Fibroblast of lung (primary cell): ENCODE measurements at regions not wholly inside any gene's neighbourhood (a gene's known extent, or its start where the extent isn't known, plus 50 kb on each side); places are given as distances from the start of the nearest gene placed in this dataset.

ENCODE experiments used
- DNase-seq, 2 donors: peaks; one replicate each; pipeline versions ENCODE4 v3.0.0 to v3.0.0-alpha.2; 2010; ENCODE audit warnings: low read depth in 2 of 2
- H2AFZ ChIP-seq: 2 replicates; pipeline ENCODE4 v1.5.1; 2012; ENCODE audit warnings: low read length, control low read depth, inconsistent platforms
- H3K27ac ChIP-seq: 2 replicates; pipeline ENCODE4 v1.5.1; 2011; ENCODE audit warnings: low read length, control low read depth; ENCODE audit not compliant: insufficient read depth
- H3K27me3 ChIP-seq: 2 replicates; pipeline ENCODE4 v1.5.1; 2011; ENCODE audit warnings: mild to moderate bottlenecking, low read length; ENCODE audit not compliant: control insufficient read depth, insufficient read depth
- H3K36me3 ChIP-seq: 2 replicates; pipeline ENCODE4 v1.5.1; 2011; ENCODE audit warnings: low read length; ENCODE audit not compliant: control insufficient read depth, insufficient read depth
- H3K4me1 ChIP-seq: 2 replicates; pipeline ENCODE4 v1.5.1; 2011; ENCODE audit warnings: low read length; ENCODE audit not compliant: control insufficient read depth, insufficient read depth; ENCODE audit errors: extremely low read depth
- H3K4me2 ChIP-seq: 2 replicates; pipeline ENCODE4 v1.5.1; 2011; ENCODE audit warnings: low read length, control low read depth; ENCODE audit not compliant: insufficient read depth; ENCODE audit errors: extremely low read depth
- H3K4me3 ChIP-seq, 4 experiments: fragments of 200-600 bp in 1 of 4; sonication (generic) in 1 of 4; replicated peaks in 1 of 4; 2 replicates each; pipeline ENCODE4 v1.5.1; 2011 to 2016; ENCODE audit warnings: low read length in 4 of 4, low read depth in 3 of 4, mild to moderate bottlenecking in 3 of 4, control low read depth in 2 of 4, inconsistent platforms in 1 of 4, mixed read lengths in 1 of 4; ENCODE audit not compliant: insufficient read depth in 1 of 4; ENCODE audit errors: control extremely low read depth in 1 of 4
- H3K79me2 ChIP-seq: 2 replicates; pipeline ENCODE4 v1.5.1; 2012; ENCODE audit warnings: mild to moderate bottlenecking, low read length, inconsistent platforms; ENCODE audit not compliant: control insufficient read depth, insufficient read depth
- H3K9ac ChIP-seq: 2 replicates; pipeline ENCODE4 v1.5.1; 2011; ENCODE audit warnings: mild to moderate bottlenecking, low read length, control low read depth; ENCODE audit not compliant: insufficient read depth
- H3K9me3 ChIP-seq: 2 replicates; pipeline ENCODE4 v1.5.1; 2012; ENCODE audit warnings: low read depth, low read length; ENCODE audit not compliant: control insufficient read depth, insufficient read depth
- H4K20me1 ChIP-seq: 2 replicates; pipeline ENCODE4 v1.5.1; 2011; ENCODE audit warnings: low read length; ENCODE audit not compliant: control insufficient read depth, insufficient read depth; ENCODE audit errors: extremely low read depth
- EZH2 ChIP-seq: IDR thresholded peaks from 2 replicates; pipeline ENCODE4 v1.5.1; 2012; ENCODE audit warnings: low read length, control low read depth, mild to moderate bottlenecking; ENCODE audit errors: missing control alignments
- TF ChIP-seq, protein P1 (sequence below), 2 donors: IDR thresholded peaks in 1 of 2; conservative IDR thresholded peaks in 1 of 2; 1 replicate in 1 of 2; 2 replicates in 1 of 2; pipeline ENCODE4 v1.5.1; 2011 to 2012; ENCODE audit warnings: low read length in 2 of 2, control low read depth in 1 of 2, inconsistent platforms in 1 of 2, low read depth in 1 of 2, mild to moderate bottlenecking in 1 of 2

DNA sequence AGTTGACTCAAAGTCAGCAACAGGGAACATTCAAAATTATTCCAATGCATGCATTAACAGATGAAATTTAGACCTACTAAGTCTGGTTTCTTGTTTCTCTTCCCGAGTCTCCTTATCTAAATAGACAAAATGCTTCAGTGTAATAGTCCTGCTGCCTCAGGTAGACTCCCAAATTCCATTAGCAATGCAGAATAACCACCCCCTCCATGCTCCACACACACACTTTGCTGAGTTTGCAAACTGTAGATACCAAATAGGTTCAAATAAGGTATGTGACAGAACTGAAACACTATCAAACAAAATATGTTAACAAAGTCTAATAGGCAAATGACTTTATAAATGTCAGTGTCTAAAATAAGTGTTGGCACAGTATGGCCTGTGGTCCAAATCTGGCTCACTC lies 451.1 kb upstream of the SOX5 start:
- H3K4me1 ChIP-seq: peaks cover 5% of the 10 kb centered on the region
- H3K9ac ChIP-seq: no peak overlapping the region
- H3K36me3 ChIP-seq: no peaks in the 10 kb centered on the region
- no peak overlapping the region for H3K4me3 ChIP-seq
- H3K27ac ChIP-seq: no peak overlapping the region
- H3K79me2 ChIP-seq: no peaks in the 10 kb centered on the region
- H3K9me3 ChIP-seq: no peaks in the 10 kb centered on the region
- no peak overlapping the region for H2AFZ ChIP-seq
- no peak for DNase-seq
- H4K20me1 ChIP-seq: no peaks in the 10 kb centered on the region
- H3K4me2 ChIP-seq: no peak overlapping the region
- no peak for TF ChIP-seq EZH2
- TF ChIP-seq, protein P1, sequence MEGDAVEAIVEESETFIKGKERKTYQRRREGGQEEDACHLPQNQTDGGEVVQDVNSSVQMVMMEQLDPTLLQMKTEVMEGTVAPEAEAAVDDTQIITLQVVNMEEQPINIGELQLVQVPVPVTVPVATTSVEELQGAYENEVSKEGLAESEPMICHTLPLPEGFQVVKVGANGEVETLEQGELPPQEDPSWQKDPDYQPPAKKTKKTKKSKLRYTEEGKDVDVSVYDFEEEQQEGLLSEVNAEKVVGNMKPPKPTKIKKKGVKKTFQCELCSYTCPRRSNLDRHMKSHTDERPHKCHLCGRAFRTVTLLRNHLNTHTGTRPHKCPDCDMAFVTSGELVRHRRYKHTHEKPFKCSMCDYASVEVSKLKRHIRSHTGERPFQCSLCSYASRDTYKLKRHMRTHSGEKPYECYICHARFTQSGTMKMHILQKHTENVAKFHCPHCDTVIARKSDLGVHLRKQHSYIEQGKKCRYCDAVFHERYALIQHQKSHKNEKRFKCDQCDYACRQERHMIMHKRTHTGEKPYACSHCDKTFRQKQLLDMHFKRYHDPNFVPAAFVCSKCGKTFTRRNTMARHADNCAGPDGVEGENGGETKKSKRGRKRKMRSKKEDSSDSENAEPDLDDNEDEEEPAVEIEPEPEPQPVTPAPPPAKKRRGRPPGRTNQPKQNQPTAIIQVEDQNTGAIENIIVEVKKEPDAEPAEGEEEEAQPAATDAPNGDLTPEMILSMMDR (conservative IDR thresholded peaks at IDR 0.05 in 1 of 2, IDR thresholded peaks at IDR 0.05 in 1 of 2; ENCODE audit: low read depth in 1 of 2, low read length in 2 of 2): no peak
- no peaks in the 10 kb centered on the region for H3K27me3 ChIP-seq

DNA sequence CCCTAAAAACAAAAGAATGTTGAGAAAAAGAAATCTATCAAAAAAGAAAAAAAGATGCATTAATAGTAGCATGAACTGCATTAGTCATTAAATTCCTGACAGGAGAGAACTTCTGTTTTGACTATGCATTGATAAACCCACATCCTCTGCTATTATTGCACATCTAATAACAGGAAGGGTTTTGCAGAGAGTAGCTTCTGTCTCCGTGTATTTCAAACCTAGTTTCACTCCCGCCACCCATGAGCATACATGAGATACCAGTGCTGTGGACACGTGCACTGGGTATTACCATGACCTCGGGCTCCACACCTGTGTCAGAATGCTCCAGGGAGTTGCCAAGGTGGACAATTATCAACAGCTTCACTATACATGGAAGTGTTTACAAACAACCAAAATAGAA lies 449.1 kb upstream of the SOX5 start:
- TF ChIP-seq EZH2: no peak
- TF ChIP-seq, protein P1 (conservative IDR thresholded peaks at IDR 0.05 in 1 of 2, IDR thresholded peaks at IDR 0.05 in 1 of 2; ENCODE audit: low read depth in 1 of 2, low read length in 2 of 2): no peak
- H3K27me3 ChIP-seq: no peaks in the 10 kb centered on the region
- H3K9me3 ChIP-seq: no peaks in the 10 kb centered on the region
- H3K4me1 ChIP-seq: no peaks in the 10 kb centered on the region
- H3K9ac ChIP-seq: no peak overlapping the region
- DNase-seq: no peak
- H3K79me2 ChIP-seq: no peaks in the 10 kb centered on the region
- H3K4me2 ChIP-seq: no peak overlapping the region
- H4K20me1 ChIP-seq: no peaks in the 10 kb centered on the region
- no peaks in the 10 kb centered on the region for H3K36me3 ChIP-seq
- H3K27ac ChIP-seq: no peak overlapping the region
- H2AFZ ChIP-seq: no peak overlapping the region
- H3K4me3 ChIP-seq: no peak overlapping the region

DNA sequence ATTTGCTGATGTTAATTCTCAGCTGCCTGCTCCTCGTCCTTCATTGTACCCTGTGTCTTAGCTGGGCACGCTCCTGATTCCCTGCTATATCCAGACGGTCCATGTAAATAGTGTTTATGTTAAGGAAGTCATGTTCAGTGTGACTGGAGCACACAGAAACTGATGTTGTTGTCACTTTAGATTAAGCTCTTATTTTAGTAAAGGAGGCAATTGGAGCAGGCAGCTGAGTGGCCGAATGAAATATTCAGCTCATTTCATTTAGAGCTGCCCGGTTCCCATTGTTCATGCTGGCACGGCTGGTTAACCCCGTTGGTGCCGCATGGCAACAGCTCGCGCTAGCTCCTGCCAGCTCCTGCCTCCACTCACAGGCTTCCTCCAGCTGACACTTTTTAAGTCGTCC lies 446.8 kb upstream of the SOX5 start:
- Histone ChIP-seq H3K27me3 (no peaks in the 10 kb centered on the region), H2AFZ (no peak overlapping the region), H3K9me3 (no peaks in the 10 kb centered on the region), H3K9ac (no peak overlapping the region), H3K27ac (no peak overlapping the region), H3K4me2 (peak overlapping the region; percentile 18), H3K4me1 (no peaks in the 10 kb centered on the region), H3K4me3 (no peak overlapping the region), H3K79me2 (no peaks in the 10 kb centered on the region), H3K36me3 (no peaks in the 10 kb centered on the region), H4K20me1 (no peaks in the 10 kb centered on the region)
- no peak for DNase-seq
- TF ChIP-seq, protein P1 (conservative IDR thresholded peaks at IDR 0.05 in 1 of 2, IDR thresholded peaks at IDR 0.05 in 1 of 2; ENCODE audit: low read depth in 1 of 2, low read length in 2 of 2): no peak
- no peak for TF ChIP-seq EZH2
